ENCODE measurements at regions not wholly inside any gene's neighbourhood (a gene's known extent, or its start where the extent isn't known, plus 50 kb on each side); places are given as distances from the start of the nearest gene placed in this dataset.
A peak's percentile ranks its signal among the peaks of the same experiment; 100 is the strongest.

- DNase-seq, result no peak
These were observed 141.5 kb upstream of the FGGY start for GRCh38 chr1:59155351-59155750.

DNA sequence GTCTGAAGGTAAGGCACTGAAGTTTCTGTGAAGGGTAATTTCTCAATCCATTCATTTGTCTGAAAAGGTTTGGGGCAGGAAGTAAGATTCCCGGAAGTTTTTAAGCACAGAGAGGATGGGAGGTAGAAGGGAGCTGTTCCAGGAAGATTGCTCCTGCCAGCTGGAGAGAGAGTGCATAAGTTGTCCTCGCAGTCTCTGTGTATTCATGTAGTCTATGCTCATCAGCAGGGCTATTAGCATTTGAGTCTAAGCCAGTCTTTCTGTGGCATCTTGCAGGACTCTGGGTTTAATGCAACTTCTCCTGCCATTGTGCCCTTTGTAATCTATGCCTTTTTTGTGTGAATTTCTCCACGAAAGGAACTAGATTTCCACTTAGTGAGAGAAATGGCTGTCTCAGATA, 140.8 kb upstream of the FGGY start:
- no peak for DNase-seq

GRCh38 chr1:59156526-59157199, 140.2 kb upstream of the FGGY start:
- no peak for DNase-seq

- DNase-seq, result no peak
These were observed 138.6 kb upstream of the FGGY start for GRCh38 chr1:59158321-59158720.

- no peak for DNase-seq
These were observed 137.2 kb upstream of the FGGY start for GRCh38 chr1:59159557-59160203.

- no peak for DNase-seq
These were observed 135.8 kb upstream of the FGGY start for GRCh38 chr1:59161136-59161535.

DNA sequence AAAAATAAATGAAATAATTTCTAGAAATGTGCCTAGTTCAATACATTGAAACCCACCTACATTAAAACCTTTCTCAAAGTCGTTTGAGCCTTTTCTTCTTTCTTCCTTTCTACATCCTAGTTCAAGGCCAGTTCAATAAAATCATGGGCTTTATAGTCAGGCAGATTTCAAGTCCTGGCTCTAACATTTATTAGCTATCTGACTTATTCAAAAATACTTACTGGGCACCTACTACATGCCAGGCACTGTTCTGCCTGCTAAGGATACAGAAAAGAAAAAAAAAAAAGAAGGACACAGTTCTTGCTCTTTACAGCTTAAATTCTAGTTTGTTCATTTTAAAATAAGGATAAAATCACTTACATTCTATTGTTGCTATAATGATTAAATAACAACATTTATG, 134.2 kb upstream of the FGGY start:
- DNase-seq, result no peak

GRCh38 chr1:59163268-59164092, 133.4 kb upstream of the FGGY start:
- DNase-seq, result no peak

DNA sequence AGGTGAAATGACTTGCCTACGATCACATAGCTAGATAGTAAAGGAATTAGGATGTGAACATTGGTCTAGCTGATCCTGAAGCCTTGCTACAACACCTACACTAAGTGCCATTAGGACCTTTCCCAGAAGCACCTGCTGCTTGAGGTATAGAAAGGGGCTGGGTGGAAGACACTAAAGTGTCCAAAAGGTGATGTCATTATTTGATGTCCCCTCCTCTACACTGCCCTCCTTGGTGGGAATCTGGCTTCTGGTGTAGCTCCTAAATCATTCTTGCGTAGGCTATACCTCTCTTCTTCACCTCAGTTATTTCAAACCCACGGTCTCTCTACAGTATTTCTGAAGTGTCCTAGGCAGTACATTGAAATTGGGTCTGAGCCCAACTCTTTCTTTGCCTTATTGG, 132.5 kb upstream of the FGGY start:
- no peak for DNase-seq

GRCh38 chr1:59165353-59165752, 131.5 kb upstream of the FGGY start:
- DNase-seq, result no peak

- DNase-seq, result no peak
These were observed 127.2 kb upstream of the FGGY start for GRCh38 chr1:59169703-59170102.

DNA sequence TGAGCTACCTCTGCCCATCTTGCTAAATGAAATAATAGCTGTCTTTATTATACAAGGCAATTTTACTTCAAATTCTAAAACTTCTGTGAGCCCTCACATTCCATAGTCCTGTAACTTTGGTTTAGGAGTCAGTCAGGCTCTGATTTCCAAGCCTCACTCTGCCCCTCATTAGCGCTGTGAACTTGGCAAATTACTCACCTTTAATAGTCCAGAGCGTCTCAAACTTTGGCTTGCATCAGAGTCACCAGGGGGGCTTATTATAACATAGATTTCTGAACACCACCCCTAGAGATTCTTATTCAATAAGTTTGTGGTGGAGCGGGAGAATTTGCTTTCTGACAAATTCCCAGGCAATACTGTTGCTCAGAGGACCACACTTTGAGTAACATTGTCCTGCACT, 126.2 kb upstream of the FGGY start:
- no peak for DNase-seq

DNA sequence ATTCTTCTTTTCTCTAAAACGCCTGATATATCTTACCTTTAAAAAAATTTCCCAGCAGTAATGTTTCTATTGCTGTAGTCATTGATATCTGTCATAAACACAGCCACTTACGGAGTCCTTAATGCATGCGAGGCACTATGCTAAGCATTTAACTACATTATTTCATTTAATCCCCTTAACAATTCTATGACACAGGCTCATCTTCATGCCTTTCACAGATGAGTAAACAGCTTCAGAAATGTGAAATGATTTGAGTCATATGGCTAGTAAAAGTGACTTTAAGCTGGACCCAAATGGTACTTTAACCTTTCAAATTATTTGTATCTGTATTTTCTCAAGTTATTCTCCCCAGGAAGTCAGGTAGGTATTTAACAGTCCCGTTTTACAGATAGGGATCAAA, 125.1 kb upstream of the FGGY start:
- DNase-seq, result no peak

DNA sequence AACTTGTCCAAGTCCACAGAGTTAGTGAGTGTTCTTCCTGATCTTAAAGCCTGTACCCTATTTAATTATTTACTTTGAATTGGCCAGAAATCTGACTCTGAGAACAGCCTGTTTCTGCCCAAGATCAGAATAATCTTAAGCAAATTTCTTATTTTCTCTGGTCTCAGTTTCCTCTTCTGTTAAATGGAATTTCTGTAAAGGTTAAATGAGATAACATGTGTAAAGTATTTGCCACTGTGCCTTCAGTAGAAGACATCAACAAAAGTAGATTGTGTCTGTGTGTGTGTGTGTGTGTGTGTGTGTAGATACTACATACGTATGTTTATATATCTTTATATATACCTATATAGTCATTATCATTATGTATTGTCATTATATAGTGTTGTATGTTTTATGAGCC, 124.2 kb upstream of the FGGY start:
- no peak for DNase-seq

DNA sequence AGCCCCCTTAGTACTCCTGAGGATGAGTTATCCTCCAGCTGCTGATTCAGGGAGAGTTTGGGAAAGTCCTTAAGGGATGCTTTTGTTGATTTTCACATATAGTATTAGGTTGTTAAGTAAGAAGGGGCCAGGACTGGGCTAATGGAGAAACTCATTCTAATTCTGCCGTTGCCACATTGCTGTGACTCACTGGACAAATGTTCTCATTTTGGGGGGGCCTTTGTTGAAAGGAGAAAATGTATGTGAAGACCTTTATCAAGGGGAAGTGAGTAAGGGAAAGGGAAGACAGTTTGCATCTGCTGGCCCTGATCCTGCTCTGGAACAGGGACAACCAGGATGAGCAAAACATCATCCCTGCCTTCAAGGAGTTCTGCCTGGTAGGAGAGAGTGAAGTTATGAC, 123.2 kb upstream of the FGGY start:
- peak; percentile 76 for DNase-seq

DNA sequence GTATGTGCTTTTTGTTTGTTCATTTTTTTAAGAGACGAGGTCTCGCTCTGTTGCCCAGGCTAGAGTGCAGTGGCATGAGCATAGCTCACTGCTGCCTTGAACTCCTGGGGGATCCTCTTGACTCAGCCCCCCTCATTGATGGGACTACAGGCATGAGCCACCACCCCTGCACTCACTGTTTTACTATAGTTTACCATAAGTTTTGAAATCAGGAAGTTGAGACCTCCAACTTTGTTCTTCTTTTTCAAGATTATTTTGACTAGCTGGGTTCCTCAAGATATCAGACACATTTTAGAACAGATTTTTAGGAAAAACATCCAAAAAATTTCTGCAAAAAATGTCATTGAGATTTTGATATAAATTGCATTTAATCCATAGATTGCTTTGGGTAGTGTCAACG, 120.4 kb upstream of the FGGY start:
- DNase-seq, result peak; percentile 42

DNA sequence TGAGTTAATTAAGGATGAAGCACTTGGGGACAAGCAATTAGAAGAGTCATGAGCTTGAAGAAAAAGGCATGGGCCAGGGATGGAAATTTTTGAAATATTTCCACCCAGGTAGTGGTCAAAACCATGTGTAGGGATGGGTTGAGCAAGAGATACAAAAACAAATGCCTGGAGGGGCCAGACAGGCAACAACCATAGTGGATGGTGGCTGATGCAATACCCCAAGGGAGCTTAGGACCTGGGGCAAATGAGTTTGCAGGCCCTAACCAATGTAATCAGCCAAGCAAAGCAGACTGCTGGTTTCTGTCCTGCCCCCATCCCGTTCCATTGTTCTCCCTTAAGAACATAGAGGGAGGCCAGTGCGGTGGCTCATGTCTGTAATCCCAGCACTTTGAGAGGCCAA, 119.1 kb upstream of the FGGY start:
- DNase-seq, result no peak

DNA sequence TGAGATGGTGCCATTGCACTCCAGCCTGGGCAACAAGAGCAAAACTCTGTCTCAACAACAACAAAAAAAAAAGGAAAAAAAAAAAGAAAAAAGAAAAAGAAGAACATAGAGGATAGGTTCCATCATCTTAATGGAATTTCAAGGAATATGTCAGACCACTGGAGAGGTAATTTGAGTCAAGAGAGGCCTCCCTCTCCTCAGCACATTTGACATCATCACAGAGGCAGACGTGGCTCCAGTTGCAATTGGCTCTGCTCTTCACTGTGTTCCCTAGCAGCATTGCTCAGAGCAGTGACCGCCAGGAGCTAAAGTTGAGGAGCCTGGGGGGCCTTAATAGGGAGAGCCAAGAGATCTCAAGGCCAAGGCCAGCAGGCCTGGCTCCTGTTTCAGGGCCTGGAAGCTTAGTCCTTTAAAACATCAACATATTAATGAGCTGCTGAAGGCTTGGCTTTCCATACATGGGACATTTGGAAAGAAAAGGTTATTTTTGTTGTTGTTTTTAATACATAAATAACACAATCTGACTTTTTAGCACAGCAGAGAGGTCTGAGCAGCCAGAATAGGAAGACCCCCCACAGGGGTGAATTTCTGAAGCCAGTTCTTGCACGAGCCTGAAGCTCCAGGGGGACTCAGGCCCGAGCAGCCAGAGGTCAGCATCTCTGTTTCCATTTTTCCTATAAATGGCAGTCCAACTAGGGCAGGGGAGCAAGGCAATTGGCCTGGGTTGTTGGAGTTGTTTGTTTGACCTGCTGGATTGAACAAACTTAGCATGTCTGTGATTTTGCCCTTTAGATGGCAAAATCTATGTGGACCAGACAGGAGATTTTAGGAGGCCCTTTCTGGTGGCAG, 118.3 kb upstream of the FGGY start:
- DNase-seq, result no peak

DNA sequence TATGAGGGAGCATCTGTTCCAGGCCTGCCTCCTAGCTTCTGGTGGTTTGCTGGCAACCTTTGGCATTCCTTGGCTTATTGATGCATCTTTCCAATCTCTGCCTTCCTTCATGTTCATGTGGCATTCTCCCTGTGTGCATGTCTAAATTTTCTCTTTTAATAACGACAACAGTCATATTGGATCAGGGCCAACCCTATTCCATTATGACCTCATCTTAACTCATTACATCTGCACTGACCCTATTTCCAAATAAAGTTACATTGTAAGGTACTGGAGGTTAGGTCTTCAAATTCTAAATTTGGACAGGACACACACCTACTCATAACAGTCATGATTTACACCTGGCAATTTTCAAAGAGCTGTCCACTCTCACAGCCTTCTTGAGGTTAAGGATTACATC, 117.2 kb upstream of the FGGY start:
- DNase-seq, result no peak

GRCh38 chr1:59180735-59181134, 116.2 kb upstream of the FGGY start:
- peak; percentile 69 for DNase-seq

DNA sequence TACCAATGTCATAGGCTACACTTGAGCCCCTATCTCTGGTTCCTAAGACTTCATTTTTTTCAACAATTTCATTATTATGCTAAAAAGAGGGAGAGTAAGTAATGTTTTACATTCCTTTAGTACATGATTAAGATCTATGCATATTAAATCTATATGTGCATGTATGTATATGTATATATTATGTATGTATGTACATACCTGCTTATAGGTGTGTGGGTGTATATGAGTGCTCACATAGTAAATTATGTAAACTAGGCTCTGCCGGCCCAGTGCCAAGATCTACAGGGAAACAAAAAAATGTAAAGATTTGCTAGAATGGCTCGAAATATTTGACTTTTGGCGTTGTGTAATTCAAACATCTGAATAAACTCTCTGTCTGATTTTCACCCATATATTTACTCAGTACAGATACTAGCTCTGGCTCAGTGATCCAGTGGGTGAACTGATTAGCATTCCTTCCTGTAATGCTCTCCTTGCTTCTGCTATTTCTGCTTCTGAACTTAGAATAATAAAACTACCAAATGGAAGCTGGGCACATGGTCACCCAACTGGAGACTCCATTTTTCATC, 113.1 kb upstream of the FGGY start:
- DNase-seq, result no peak

DNA sequence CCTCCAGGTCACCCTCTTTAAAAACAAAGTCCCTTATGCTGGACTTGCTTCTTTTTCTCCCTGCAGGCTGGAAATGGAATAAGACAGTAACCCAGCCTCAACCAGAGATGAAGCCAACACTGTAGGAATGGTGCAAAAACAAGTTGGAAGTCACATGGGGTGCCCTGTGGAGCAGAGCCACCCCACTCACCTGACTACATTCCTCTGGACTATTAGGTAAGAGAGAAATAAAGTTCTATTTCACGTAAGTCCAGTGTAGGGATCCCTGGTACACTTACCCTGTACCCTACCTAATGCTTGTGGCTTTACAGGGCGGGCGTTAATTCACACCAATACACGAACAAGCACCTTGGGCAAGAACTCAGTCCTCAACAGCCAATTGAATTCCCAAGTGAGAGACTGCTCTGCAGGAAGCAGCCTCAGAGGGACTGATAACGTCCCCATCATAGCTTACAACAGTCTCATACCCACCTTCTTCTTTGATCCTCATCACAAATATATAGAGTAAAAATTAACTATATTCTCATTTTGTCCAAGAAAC, 112.5 kb upstream of the FGGY start:
- no peak for DNase-seq
